ENCODE measurements at regions not wholly inside any gene's neighbourhood (a gene's known extent, or its start where the extent isn't known, plus 50 kb on each side); places are given as distances from the start of the nearest gene placed in this dataset.

GRCh38 chrX:121356139-121356849, 308.9 kb downstream of the GLUD2 start:
- BruUV-seq (replicated peaks): no TSS peak
- ATAC-seq (peak; percentile 94), FAIRE-seq (peak; percentile 70), DNase-seq (ENCODE audit: extremely low read depth in 1 of 4, low spot score in 3 of 4) (peak in 1 of 4 experiments; percentile 80)
- H2AFZ ChIP-seq (ENCODE audit: low read depth, low read length): peak overlapping the region; percentile 87
- peak overlapping the region; percentile 49 for H3K4me3 ChIP-seq
- no peaks in the 10 kb centered on the region for H3K4me1 ChIP-seq (replicated peaks in 1 of 2; ENCODE audit: control insufficient read depth in 2 of 2, insufficient read depth in 2 of 2, low read length in 2 of 2)
- H3K27ac ChIP-seq (ENCODE audit: extremely low read depth, low read depth, low read length): peak overlapping the region; percentile 89
- 20% methylated on average over 17 of the region's 22 CpGs for WGBS (ENCODE audit: insufficient coverage, low coverage, missing lambda C conversion rate)
- peaks cover 14% of the 10 kb centered on the region; the same call in 2 of the 3 replicates for H3K79me2 ChIP-seq (ENCODE audit: control insufficient read depth, insufficient read depth, low read length)
- intact Hi-C loops (cut with micrococcal nuclease) (no loop called here), in situ Hi-C loops (cut with MboI) (no loop called here)
- H3K27me3 ChIP-seq (ENCODE audit: control insufficient read depth in 2 of 2, insufficient read depth in 2 of 2, low read length in 2 of 2): no peaks in the 10 kb centered on the region
- ChIA-PET POLR2A (no interaction called here), CTCF (ENCODE audit: low intra/inter-chr PET ratio) (no interaction called here)
- H3K4me2 ChIP-seq (ENCODE audit: insufficient read depth, low read length): peak overlapping the region; percentile 65
- H4K20me1 ChIP-seq (replicated peaks; ENCODE audit: control insufficient read depth, insufficient read depth, low read length): no peaks in the 10 kb centered on the region
- peak overlapping the region; percentile 64 to 93 for H3K9ac ChIP-seq (ENCODE audit: insufficient read depth in 1 of 2, low read depth in 2 of 2, low read length in 2 of 2)
- no peaks in the 10 kb centered on the region for H3K9me1 ChIP-seq (ENCODE audit: control insufficient read depth, insufficient read depth, low read length)
- H3K9me3 ChIP-seq (replicated peaks; ENCODE audit: control insufficient read depth, insufficient read depth, low read depth, low read length): no peaks in the 10 kb centered on the region
- H3K36me3 ChIP-seq (ENCODE audit: control insufficient read depth, insufficient read depth, low read length): no peaks in the 10 kb centered on the region
- no peak for TF ChIP-seq ZNF561 (CRISPR knock-in tag; conservative IDR thresholded peaks at IDR 0.05)
- peak; percentile 68; the same call in 1 of the 2 replicates for TF ChIP-seq NFRKB (IDR thresholded peaks at IDR 0.05; ENCODE audit: low read depth)
- TF ChIP-seq ZNF407 (IDR thresholded peaks at IDR 0.05; ENCODE audit: low read depth): peak; percentile 83
- TF ChIP-seq TCF15 (CRISPR knock-in tag; IDR thresholded peaks at IDR 0.05): no peak
- no peak for TF ChIP-seq ZZZ3 (IDR thresholded peaks at IDR 0.05)
- no peak; the same call in 1 of the 2 replicates for TF ChIP-seq MYC (IDR thresholded peaks at IDR 0.05; ENCODE audit: low read depth, low read length)
- TF ChIP-seq MYC (CRISPR knock-in tag; IDR thresholded peaks at IDR 0.05; ENCODE audit: borderline replicate concordance, low read depth): no peak
- 0 out of 2 replicates have a peak, but pooled peaks have one; percentile 34 for TF ChIP-seq KLF13 (tag; IDR thresholded peaks at IDR 0.05; ENCODE audit: borderline replicate concordance, low read depth)
- no peak for TF ChIP-seq ARID4B (CRISPR knock-in tag; IDR thresholded peaks at IDR 0.05)

Measured in K562 (cell line).